Epidermal melanocyte (primary cell): ENCODE measurements at regions not wholly inside any gene's neighbourhood (a gene's known extent, or its start where the extent isn't known, plus 50 kb on each side); places are given as distances from the start of the nearest gene placed in this dataset.
A peak's percentile ranks its signal among the peaks of the same experiment; 100 is the strongest.
"Not testable (repeated sequence)": the region's sequence is repeated elsewhere in the genome, so short reads cannot be mapped to it uniquely, and the experiment has no call there.

Experiments used
- DNase-seq: peaks from one replicate; pipeline ENCODE4 v3.0.0; 2011; ENCODE audit warnings: low spot score; ENCODE audit not compliant: insufficient read length

DNA sequence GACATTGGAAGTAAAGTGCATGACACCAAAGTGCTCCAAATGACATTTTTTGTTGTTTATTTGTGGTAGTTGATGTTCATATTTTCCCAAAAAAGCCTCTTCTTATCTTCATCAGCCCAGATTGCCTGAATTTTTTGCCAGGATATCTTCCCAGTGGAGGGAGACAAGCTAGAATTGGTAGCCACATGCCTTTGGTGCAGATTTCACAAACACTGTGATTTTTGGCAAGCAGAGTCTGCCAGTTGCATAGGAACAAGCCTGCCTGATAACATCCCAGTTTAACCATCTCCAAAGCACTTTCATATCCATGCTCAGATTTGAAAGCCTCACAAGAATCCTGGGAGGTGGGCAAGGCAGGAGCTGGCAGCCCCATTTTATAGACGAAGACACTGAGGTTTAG, 102.3 kb upstream of the SYT13 start:
- no peak for DNase-seq

DNA sequence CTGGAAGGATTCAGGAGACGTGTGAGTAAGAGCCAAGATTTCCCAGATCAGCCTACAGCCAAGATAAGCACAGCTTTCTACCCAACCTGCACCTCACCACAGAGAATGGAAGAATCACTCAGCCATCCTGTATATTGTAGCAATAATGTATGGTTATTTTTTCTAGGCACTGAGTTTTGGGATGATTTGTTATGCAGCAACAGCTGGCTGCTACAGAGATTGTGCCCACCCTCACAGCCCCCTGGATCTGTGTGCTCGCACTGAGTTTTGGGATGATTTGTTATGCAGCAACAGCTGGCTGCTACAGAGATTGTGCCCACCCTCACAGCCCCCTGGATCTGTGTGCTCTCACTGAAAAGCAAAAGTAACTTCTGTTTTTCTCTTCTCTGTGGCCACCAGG, 101.7 kb upstream of the SYT13 start:
- not testable (repeated sequence) for DNase-seq

DNA sequence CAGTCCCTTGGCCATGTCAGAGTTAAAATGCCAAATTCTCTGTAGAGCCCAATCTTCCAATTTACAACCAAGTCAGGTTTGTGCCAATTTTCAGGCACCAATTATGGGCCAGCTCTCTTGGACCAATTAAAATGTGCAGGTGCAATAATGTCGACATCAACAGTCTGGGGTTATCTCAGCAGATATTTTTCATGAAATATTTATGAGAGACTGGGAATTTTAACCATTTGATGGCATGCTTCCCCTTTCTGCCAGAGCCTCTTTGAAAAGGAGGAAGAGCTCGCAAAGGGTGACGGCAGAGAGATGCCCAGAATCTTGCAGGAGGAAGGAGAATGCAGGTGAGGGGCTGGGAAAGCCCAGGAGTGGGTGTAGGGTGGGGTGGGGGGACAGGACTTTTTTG, 100.8 kb upstream of the SYT13 start:
- DNase-seq = no peak

DNA sequence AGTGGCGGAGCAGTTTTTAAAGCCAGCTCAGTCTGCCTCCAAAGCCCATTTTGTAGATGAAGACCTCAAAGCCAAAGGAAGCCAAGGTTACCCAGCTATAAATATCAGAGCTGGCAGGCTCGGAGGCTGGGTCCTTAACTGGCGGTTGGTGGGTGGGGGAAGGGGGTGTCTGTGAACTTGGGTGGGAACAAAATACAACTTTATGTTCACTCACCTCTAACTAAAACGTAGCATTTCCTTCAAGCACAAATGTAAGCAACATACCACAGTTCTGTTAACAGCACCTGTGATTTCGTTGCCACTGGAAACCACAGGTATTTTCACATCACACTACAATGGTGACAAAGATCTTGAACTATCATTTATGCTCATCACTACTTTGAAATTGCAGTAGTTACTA, 99.7 kb upstream of the SYT13 start:
- no peak for DNase-seq

DNA sequence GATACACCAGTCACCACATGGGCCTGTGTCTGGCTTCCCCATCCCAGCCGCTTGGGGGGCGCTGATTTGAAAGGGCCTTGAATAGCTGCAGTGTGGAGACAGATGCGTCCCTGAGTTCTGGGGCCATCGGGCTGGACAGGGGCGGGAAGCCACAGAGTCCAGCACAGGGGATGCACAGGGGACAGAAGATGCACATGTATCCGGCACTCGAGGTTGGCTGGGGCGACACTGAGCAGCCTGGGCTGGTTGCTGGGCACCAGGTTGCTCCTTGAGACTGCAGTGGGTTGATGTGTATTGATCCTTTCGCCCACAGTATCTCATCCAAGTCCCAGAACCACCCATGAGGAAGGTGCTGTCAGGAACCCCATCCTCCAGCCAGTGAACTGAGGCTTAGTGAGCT, 99.3 kb upstream of the SYT13 start:
- DNase-seq = no peak

DNA sequence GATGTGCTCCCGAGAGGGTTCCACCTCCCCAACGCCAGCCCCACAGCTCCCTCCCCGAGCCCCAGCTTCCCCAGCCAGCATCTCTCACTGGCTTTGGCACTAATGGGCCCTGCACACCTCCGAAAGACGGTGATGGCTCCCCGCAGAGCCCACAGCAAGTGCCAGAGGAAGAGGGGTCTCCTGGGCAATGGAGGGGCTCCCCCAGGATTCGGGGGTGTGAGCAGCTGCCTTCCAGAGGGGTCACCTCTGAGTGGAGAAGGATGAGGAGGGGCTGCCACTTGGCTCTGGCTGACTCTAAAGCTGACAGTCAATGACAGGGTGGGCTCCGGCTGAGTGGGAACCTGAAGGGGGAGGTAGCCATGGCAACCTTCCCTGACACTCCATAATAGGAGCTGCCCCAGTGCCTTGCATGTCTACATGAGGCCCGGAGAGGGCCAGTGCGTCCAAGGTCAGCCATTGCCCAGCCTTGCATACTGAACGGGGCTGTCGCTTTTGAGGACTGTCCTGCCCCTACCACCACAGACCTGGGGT, 98.6 kb upstream of the SYT13 start:
- DNase-seq = no peak

DNA sequence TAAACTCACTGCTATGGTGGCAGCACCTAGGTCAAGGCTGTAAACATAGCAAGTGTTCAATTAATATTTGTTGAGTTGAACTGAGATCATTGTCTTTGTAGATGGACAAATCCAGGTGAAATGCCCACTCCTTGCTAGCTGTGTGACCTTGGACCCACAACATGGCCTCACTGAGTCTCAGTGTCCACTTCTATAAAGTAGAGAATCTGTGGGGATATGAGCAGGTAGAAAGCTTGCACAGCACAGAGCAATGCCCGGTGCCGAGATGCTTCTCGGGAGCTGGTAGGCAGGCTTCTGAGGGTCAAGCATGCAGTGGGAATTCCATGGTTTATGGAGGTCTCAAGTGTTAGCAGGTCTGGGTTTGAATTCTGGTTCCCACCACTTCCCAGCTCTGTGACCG, 97.9 kb upstream of the SYT13 start:
- no peak for DNase-seq

DNA sequence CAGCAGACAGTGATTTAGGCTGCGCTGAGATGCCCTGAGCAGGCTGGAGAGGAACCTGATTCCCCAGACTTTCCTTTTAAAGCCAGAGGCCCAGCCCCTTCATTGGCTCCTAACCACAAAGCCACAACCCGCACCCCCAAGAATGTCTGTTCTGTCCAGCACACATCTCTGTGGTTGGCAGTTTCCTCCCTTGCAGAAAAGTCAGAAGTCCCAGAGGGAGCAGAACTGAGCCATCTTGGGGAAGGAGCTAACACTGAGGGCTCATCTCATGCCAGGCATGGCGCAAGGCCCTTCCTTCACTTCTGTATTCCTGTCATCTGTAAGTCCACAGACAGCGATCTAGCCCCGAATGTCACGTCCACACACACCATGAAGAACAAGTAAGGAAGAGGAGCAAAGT, 97.1 kb upstream of the SYT13 start:
- peak; percentile 37 for DNase-seq

DNA sequence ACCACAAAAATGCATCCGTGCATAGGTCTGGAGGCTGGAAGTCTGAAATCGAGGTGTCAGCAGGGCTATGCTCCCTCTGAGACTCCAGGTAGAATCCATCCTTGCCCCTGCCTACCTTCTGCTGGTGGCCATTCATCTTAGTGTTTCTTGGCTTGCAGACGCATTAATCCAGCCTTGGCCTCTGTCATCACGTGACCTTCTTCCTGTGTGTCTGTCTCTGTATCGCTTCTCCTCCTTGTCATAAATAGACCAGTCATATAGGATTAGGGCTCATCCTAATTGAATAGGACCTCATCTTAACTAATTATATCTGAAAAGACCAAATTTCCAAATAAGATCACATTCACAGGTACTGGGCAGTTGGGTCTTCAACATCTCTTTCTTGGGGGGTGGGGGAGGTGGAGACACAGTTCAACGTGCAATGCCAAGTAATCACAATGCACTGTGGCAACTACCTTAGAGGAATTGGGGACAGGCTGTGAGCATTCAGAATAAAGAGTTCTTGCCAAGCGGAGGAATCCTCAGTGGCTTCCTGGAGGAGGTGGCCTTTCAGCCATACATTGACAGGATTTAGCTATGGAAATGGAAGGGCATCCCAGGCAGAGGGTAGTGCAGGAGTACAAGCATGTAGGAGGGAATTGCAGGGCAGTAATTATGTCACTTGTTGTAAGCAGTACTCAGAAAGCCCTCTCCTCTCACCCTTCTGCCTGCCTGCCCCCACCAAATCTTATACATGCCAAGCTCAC, 96.2 kb upstream of the SYT13 start:
- DNase-seq = no peak

DNA sequence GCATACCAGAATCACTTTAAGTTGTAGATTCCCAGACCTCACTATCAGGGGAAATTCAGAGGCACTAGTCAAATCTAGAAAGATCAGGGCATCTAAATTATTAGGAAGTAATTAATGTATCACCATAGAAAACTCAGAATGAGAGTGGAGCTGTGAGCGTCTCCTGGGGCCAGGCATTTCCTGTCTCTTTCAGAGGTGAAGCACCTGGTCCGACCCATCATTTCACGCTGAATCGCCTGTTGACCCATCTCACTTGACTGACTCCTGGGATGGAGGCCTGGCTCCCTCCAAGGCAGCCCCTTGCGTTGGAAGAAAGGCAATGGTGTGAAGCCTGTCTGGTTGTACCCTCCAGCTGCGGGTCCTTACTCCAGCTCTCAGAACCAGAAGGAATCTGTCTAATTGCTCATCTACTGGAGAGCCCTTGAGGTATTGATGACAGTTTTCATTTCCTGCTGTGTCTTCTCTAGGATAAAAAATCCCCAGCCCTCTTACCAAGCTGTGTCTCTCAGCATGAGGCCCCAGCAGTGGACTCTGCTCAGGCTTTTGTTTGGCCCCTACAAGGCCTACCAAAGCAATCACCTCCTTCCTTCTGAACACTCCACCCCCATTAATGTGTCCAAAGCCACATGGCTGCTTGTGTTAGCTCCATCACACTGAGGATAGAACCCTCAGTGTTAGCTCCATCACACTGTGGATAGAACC, 93.2 kb upstream of the SYT13 start:
- DNase-seq = no peak

DNA sequence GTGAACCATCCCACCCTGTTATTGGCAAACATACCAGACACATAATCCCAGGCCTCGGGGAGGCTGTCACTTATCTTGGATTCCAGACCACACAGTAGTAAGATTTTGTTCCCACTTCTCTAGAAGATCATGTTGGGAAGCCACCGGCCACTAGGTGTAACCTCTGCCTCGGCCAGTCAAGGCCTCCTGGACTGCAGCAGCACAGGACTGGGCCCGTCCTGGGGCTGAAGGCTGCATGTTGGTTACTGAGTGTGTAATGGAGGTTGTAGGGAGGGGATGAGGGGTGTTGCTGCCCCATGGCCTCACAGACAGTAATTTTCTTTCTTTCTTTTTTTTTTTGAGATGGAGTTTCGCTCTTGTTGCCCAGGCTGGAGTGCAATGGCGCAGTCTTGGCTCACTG, 92.4 kb upstream of the SYT13 start:
- DNase-seq = no peak

DNA sequence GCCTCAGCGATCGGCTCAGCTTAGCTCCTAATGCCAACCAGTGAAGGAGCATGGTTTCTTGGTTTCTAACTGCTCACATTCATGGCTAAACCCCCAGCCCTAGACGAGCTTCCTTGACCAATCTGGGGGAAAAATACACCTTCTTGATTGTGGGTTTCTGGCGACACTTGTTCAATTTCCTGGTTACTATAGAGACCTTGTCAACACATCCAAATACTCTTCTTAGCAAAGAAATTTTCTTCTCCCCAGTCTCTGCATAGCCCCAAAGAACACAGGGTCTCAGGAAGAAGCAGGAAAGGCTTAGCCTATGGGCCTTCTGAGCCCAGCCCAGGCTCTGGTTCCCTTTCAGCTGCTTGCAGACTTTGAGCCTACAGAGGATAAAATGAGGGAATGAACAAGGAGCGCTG, 88.5 kb upstream of the SYT13 start:
- DNase-seq = no peak

DNA sequence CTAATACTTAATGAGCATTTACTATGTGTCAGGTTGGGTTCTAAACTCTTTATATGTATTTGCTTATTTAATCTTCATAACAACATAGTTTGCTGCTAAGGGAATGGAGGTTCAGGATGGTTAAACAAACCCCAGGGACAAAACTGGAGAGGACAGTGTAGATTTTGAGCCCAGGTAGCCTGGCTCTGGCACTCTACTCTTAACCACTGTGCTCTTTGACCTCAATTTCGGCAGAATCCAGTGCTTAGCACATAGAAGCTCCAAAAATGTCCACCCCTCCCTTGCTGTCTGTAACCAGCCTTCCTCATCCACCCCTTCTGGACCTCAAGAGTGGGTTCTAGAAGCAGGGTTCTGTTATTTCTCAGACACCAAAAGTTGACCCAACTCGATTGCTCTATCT, 88.0 kb upstream of the SYT13 start:
- DNase-seq = no peak

DNA sequence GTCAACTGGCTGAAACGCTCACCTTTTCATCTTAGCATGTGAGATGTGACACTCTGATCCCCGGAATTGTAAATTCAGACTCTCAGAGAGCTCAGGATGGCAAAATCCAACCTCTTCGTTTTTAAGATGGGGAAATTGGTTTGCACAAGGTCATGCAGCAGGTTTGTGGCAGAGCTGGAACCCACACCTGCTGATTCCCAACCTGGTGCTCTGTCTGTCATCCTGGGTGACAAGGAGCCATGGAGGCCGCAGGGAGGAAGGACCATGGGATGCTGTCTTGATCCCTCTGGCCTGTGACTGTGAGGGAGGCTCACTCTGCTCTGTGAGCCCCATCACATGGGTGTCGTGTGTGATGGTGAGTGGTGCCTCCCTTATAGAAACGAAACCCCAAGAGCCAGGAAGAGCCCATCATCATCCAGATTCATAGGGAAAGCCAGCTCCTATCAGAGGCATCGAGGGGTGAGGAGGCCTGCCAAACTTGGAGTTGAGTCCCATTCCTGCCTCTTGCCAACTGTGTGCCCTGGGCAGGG, 87.4 kb upstream of the SYT13 start:
- no peak for DNase-seq

DNA sequence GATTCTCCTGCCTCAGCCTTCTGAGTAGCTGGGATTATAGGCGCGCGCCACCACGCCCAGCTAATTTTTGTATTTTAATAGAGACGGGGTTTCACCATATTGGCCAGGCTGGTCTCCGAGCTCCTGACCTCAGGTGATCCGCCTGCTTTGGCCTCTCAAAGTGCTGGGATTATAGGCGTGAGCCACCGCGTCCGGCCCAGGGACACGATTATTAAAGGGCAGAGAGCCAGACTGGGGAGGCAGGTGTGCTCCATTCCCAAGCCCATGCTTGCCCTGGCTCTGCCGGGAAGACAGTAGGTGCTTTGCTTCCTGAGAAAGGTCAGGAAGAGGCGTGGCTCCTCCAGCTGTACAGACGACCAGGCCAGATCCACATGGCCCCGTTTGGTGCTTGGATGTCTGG, 86.3 kb upstream of the SYT13 start:
- DNase-seq = not testable (repeated sequence)

DNA sequence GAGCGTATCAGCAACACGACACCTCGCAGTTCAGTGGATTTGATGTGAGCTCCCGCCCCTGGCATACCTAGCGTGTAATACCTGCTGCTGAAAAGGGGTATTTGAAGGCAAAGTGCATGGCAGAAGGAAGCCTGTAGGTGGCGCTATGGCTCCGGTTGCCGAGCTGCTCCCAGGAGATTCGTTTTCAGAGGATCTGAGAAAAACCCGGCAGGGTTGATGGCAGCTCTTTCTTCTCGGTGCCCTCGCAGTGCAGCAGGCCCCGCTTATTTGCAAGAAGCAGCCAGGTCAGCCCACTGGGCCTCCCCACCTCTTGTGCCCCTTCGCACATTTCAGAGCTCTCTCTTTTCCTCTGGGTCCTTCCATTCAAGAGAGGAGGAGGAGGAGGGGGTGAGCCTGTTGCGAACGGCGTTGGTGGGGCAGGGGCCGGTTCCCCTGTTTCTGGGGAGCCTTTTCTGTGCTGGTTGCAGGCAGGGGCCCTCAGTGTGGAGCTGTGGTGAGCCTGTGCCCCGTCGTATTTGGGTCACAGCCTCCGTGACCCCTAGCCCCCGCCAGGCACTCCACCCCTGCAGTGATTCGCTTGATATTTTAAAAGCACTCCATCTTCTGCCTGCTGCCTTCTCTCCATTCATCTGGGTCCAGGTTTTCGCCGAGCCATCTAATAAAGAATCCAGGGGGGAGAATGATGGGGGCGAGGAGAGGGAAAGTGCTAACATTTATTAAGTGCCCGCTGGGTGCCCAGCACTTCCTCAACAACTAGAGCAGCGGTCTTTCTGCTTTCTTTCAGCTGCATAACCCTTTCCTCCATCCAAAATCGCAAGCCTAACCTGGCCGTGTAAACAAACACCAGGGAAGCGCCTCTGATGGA, 85.3 kb upstream of the SYT13 start:
- DNase-seq = peak; percentile 84

DNA sequence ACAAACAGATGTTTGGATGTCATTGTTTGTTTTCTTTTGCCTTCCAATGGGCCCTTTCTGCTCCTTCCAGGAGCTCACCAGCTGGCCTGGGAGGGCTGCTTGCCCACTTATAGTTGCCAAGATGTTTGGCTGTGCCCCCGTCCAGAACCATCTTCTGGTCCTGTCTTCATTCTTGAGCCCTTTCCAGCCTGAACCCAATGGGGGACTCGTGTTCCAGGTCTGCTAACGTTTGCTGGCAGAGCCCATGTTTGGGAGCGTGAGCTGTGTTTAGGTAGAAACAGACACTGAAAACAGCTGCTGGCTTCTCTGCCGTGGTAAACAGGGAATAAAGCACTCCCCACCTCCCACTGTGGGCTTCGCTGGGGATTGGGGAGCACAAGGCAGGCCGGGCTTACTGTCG, 83.2 kb upstream of the SYT13 start:
- no peak for DNase-seq

DNA sequence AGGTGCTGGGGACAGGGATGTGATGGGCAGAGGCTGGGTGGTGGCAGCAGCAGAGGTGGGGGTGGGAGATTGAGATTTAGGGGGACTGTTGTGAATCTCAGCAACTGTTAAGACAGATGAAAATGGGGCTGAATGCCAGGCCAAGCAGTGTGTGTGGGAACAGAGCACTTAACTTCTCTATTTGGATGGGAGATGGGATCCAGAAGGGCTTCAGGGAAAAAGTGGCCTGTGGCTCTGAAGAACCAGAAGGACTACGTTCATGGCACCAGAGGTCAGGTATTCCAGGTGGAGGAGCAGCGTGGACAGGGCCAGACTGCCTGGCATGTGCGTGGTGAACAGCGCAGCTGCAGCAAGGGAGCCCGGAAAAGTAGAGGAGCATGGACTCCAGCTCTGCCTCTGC, 82.6 kb upstream of the SYT13 start:
- no peak for DNase-seq

DNA sequence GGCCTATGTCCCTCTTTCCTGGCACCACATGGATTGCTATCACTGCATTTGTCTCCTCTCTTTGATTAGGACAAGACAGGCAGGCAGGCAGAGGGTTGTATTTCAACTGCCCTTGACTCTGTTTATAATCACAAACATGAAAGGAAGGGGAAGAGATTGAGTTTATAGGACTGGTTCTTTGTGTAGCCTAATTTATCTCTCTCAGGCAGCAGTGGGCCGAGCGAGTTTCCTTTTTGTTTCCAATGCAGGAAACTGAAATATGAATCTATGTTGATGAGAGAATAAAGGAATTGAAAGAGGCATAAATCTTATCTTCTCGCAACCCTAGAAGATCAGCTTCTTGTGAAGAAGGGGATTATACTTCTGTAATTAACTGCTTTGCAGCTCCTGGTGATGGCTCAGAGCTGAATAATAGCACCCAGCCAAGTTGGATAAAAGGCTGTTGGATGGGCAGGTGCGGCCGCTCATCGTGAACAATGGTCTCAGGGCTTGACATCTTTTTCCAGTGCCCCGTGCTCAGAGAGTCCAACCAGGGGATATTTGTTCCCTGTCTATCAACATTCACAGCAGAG, 80.6 kb upstream of the SYT13 start:
- no peak for DNase-seq

DNA sequence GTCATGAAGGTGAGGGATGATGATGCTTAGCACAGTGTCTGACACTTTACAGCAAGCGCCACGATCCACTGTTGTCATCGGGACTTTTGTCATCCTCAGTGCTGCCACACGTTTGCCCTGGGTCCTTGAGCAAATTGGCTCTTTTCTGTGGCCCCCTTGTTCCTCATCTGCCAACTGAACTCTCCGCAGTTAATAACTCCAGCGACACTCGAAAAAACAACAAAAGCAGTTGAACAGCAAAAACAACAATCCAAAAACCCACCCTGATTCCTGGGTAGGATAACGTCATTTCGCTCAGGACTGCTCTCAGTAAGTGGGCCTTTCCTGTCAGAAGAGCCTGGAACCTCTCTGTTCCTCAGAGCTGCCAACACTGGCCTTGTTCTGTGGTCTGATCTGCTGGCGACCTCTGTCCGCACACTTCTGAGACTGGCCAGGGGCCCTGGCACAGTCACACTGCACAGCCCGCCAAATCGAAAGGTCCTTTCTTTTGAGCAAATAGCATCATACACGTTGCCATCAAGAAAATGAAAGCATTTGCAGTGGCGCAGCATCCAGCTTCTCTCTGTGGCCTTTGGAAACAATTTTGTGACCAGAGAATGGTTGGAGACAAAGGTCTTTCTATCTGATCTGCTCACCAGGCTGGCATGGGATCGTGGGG, 79.9 kb upstream of the SYT13 start:
- DNase-seq = no peak

DNA sequence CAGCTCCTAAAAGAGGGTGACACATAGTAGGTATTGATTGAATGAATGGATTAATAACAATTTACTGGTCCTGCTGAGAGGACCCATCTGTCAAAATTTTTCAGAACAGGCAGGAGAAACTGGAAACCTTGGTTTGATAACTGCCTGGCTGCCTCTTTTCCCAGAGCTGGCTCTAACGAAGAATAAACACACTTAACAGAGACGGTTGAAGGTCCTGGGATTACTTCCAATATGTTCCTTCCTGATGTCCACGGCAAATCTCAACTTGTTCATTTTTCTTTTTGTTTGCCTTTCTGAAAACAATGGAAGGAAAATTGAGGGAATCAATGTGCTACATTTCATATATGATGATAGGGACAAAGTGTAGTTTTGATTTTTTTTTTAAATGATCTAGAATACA, 76.5 kb upstream of the SYT13 start:
- DNase-seq = no peak
